NCI-H1417 (cell line): ENCODE measurements at regions not wholly inside any gene's neighbourhood (a gene's known extent, or its start where the extent isn't known, plus 50 kb on each side); places are given as distances from the start of the nearest gene placed in this dataset.
"Not testable (repeated sequence)": the region's sequence is repeated elsewhere in the genome, so short reads cannot be mapped to it uniquely, and the experiment has no call there.

Experiments used
- DNase-seq, 3 experiments: peaks; one replicate each; lab custom pipeline; 2025; lab: John Stamatoyannopoulos, UW

GRCh38 chr3:176193032-176193730 lies 1004.1 kb downstream of the TBL1XR1 start:
- no peak for DNase-seq

- no peak for DNase-seq
These were observed 1006.5 kb downstream of the TBL1XR1 start for GRCh38 chr3:176190755-176191154.

GRCh38 chr3:176183181-176183580 lies 1014.1 kb downstream of the TBL1XR1 start:
- DNase-seq: no peak

- DNase-seq: no peak
These were observed 1023.2 kb downstream of the TBL1XR1 start for GRCh38 chr3:176174060-176174459.

GRCh38 chr3:176172492-176172891 lies 1024.8 kb downstream of the TBL1XR1 start:
- no peak for DNase-seq

GRCh38 chr3:176167272-176167671 lies 1030.0 kb downstream of the TBL1XR1 start:
- peak in 1 of 3 experiments; percentile 41 for DNase-seq

- DNase-seq: no peak
These were observed 1036.3 kb downstream of the TBL1XR1 start for GRCh38 chr3:176160997-176161396.

GRCh38 chr3:176159796-176160195 lies 1037.5 kb downstream of the TBL1XR1 start:
- DNase-seq: no peak

- DNase-seq: no peak
These were observed 1042.3 kb downstream of the TBL1XR1 start for GRCh38 chr3:176155012-176155411.

- no peak for DNase-seq
These were observed 1047.7 kb downstream of the TBL1XR1 start for GRCh38 chr3:176149567-176149966.

- peak; percentile 86 to 99 (median 86) for DNase-seq
These were observed 1050.0 kb downstream of the TBL1XR1 start for GRCh38 chr3:176147251-176147650.

- DNase-seq: no peak
These were observed 1055.4 kb downstream of the TBL1XR1 start for GRCh38 chr3:176141837-176142236.

GRCh38 chr3:176120507-176120906 lies 1076.8 kb downstream of the TBL1XR1 start:
- DNase-seq: peak in 2 of 3 experiments; percentile 78 to 96

GRCh38 chr3:176119826-176120225 lies 1077.5 kb downstream of the TBL1XR1 start:
- no peak for DNase-seq

GRCh38 chr3:176106380-176106779 lies 1090.9 kb downstream of the TBL1XR1 start:
- DNase-seq: no peak

- peak in 1 of 3 experiments; percentile 53 for DNase-seq
These were observed 1100.3 kb downstream of the TBL1XR1 start for GRCh38 chr3:176097027-176097426.

- DNase-seq: not testable (repeated sequence)
These were observed 1103.4 kb downstream of the TBL1XR1 start for GRCh38 chr3:176093892-176094291.

GRCh38 chr3:176090727-176091126 lies 1106.6 kb downstream of the TBL1XR1 start:
- DNase-seq: no peak

GRCh38 chr3:176088962-176089383 lies 1108.3 kb downstream of the TBL1XR1 start:
- no peak for DNase-seq

- DNase-seq: no peak
These were observed 1110.1 kb downstream of the TBL1XR1 start for GRCh38 chr3:176087066-176087697.

- no peak for DNase-seq
These were observed 1117.5 kb downstream of the TBL1XR1 start for GRCh38 chr3:176079785-176080184.

GRCh38 chr3:176078906-176079305 lies 1118.4 kb downstream of the TBL1XR1 start:
- DNase-seq: no peak

- DNase-seq: no peak
These were observed 1121.8 kb downstream of the TBL1XR1 start for GRCh38 chr3:176075491-176075890.

GRCh38 chr3:176075046-176075445 lies 1122.2 kb downstream of the TBL1XR1 start:
- no peak for DNase-seq
